Stimulated activated naive B cell treated with anti-CD40 and anti-IgM and Interleukin-4, amounts not matched to agents 10 μg/mL and 1 μg/mL and 100 μg/mL, for 72 hours (primary cell): ENCODE measurements at regions not wholly inside any gene's neighbourhood (a gene's known extent, or its start where the extent isn't known, plus 50 kb on each side); places are given as distances from the start of the nearest gene placed in this dataset.
"Not testable (repeated sequence)": the region's sequence is repeated elsewhere in the genome, so short reads cannot be mapped to it uniquely, and the experiment has no call there.

Source experiments
- ATAC-seq, 2 donors: fragments of 150-1000 bp; cut with Tn5 transposase; replicated peaks; 2 replicates each; pipeline ENCODE4 v1.10.0; 2021; ENCODE audit warnings: moderate library complexity in 1 of 2
- DNase-seq: peaks from one replicate; pipeline ENCODE4 v3.0.0; 2021
- H3K27ac Mint-ChIP-seq: one replicate; pipeline ENCODE4 v1.8.0; 2022; ENCODE audit warnings: mild to moderate bottlenecking, mixed read lengths
- H3K27me3 Mint-ChIP-seq, 2 donors: one replicate each; pipeline ENCODE4 v1.8.0; 2022; ENCODE audit warnings: mixed read lengths in 2 of 2
- H3K36me3 Mint-ChIP-seq, 2 donors: one replicate each; pipeline ENCODE4 v1.8.0; 2022; ENCODE audit warnings: mixed read lengths in 2 of 2, mild to moderate bottlenecking in 1 of 2
- H3K4me1 Mint-ChIP-seq, 2 donors: one replicate each; pipeline ENCODE4 v1.8.0; 2022; ENCODE audit warnings: mixed read lengths in 2 of 2, mild to moderate bottlenecking in 1 of 2
- H3K4me3 Mint-ChIP-seq, 2 donors: one replicate each; pipeline ENCODE4 v1.8.0; 2022; ENCODE audit warnings: mild to moderate bottlenecking in 2 of 2, mixed read lengths in 2 of 2, moderate library complexity in 1 of 2
- H3K9me3 Mint-ChIP-seq, 2 donors: one replicate each; pipeline ENCODE4 v1.8.0; 2022; ENCODE audit warnings: mixed read lengths in 2 of 2, mild to moderate bottlenecking in 1 of 2

- not testable (repeated sequence) for DNase-seq, H3K9me3 Mint-ChIP-seq, H3K36me3 Mint-ChIP-seq, H3K27ac Mint-ChIP-seq, H3K4me1 Mint-ChIP-seq, ATAC-seq, H3K4me3 Mint-ChIP-seq, H3K27me3 Mint-ChIP-seq
Observed at GRCh38 chr2:111263380-111264017, 142.8 kb downstream of the BCL2L11 start.

- not testable (repeated sequence) for DNase-seq, ATAC-seq, H3K4me3 Mint-ChIP-seq, H3K27ac Mint-ChIP-seq, H3K27me3 Mint-ChIP-seq, H3K36me3 Mint-ChIP-seq, H3K9me3 Mint-ChIP-seq, H3K4me1 Mint-ChIP-seq
Observed at GRCh38 chr2:111264956-111265355, 144.2 kb downstream of the BCL2L11 start.

GRCh38 chr2:111266556-111266955 lies 145.8 kb downstream of the BCL2L11 start:
- H3K27me3 Mint-ChIP-seq, H3K9me3 Mint-ChIP-seq, H3K4me1 Mint-ChIP-seq, H3K27ac Mint-ChIP-seq, H3K36me3 Mint-ChIP-seq, H3K4me3 Mint-ChIP-seq, ATAC-seq, DNase-seq: not testable (repeated sequence)

- not testable (repeated sequence) for H3K9me3 Mint-ChIP-seq, H3K27me3 Mint-ChIP-seq, H3K4me1 Mint-ChIP-seq, H3K27ac Mint-ChIP-seq, DNase-seq, ATAC-seq, H3K36me3 Mint-ChIP-seq, H3K4me3 Mint-ChIP-seq
Observed at GRCh38 chr2:111267038-111267437, 146.3 kb downstream of the BCL2L11 start.

GRCh38 chr2:111269761-111270323 lies 149.1 kb downstream of the BCL2L11 start:
- not testable (repeated sequence) for H3K4me1 Mint-ChIP-seq, H3K27ac Mint-ChIP-seq

GRCh38 chr2:111270569-111270968 lies 149.9 kb downstream of the BCL2L11 start:
- H3K27ac Mint-ChIP-seq, ATAC-seq, H3K9me3 Mint-ChIP-seq, H3K4me1 Mint-ChIP-seq, H3K36me3 Mint-ChIP-seq, DNase-seq, H3K4me3 Mint-ChIP-seq, H3K27me3 Mint-ChIP-seq: not testable (repeated sequence)

More at GRCh38 chr2:111269761-111270323, 149.1 kb downstream of the BCL2L11 start:
- H3K36me3 Mint-ChIP-seq, H3K4me3 Mint-ChIP-seq, H3K9me3 Mint-ChIP-seq, H3K27me3 Mint-ChIP-seq, DNase-seq, ATAC-seq: not testable (repeated sequence)

- not testable (repeated sequence) for H3K4me3 Mint-ChIP-seq, H3K36me3 Mint-ChIP-seq, H3K27ac Mint-ChIP-seq, H3K4me1 Mint-ChIP-seq, H3K9me3 Mint-ChIP-seq, DNase-seq, H3K27me3 Mint-ChIP-seq
- peak in 1 of 2 donors; percentile 80 for ATAC-seq
Observed at GRCh38 chr2:111271647-111272304, 151.1 kb downstream of the BCL2L11 start.

GRCh38 chr2:111273007-111273406 lies 152.3 kb downstream of the BCL2L11 start:
- not testable (repeated sequence) for ATAC-seq, H3K9me3 Mint-ChIP-seq, H3K27me3 Mint-ChIP-seq, H3K36me3 Mint-ChIP-seq, H3K4me3 Mint-ChIP-seq, H3K27ac Mint-ChIP-seq, H3K4me1 Mint-ChIP-seq, DNase-seq

- H3K4me3 Mint-ChIP-seq, ATAC-seq, H3K27me3 Mint-ChIP-seq, H3K9me3 Mint-ChIP-seq, H3K27ac Mint-ChIP-seq, H3K36me3 Mint-ChIP-seq, DNase-seq, H3K4me1 Mint-ChIP-seq: not testable (repeated sequence)
Observed at GRCh38 chr2:111275047-111275853, 154.5 kb downstream of the BCL2L11 start.

GRCh38 chr2:111275854-111276171 lies 155.1 kb downstream of the BCL2L11 start:
- not testable (repeated sequence) for H3K4me1 Mint-ChIP-seq, H3K4me3 Mint-ChIP-seq, H3K27ac Mint-ChIP-seq, H3K36me3 Mint-ChIP-seq, ATAC-seq, H3K9me3 Mint-ChIP-seq, DNase-seq, H3K27me3 Mint-ChIP-seq

GRCh38 chr2:111278133-111278532 lies 157.4 kb downstream of the BCL2L11 start:
- H3K27ac Mint-ChIP-seq, H3K36me3 Mint-ChIP-seq, DNase-seq, H3K4me1 Mint-ChIP-seq, ATAC-seq, H3K27me3 Mint-ChIP-seq, H3K9me3 Mint-ChIP-seq, H3K4me3 Mint-ChIP-seq: not testable (repeated sequence)

GRCh38 chr2:111280709-111281286 lies 160.1 kb downstream of the BCL2L11 start:
- H3K9me3 Mint-ChIP-seq, DNase-seq, H3K27ac Mint-ChIP-seq, H3K4me3 Mint-ChIP-seq, H3K27me3 Mint-ChIP-seq, ATAC-seq, H3K36me3 Mint-ChIP-seq, H3K4me1 Mint-ChIP-seq: not testable (repeated sequence)

GRCh38 chr2:111282162-111282561 lies 161.4 kb downstream of the BCL2L11 start:
- DNase-seq, H3K4me3 Mint-ChIP-seq, H3K9me3 Mint-ChIP-seq, H3K27ac Mint-ChIP-seq, ATAC-seq, H3K36me3 Mint-ChIP-seq, H3K27me3 Mint-ChIP-seq, H3K4me1 Mint-ChIP-seq: not testable (repeated sequence)
